ENCODE measurements at regions not wholly inside any gene's neighbourhood (a gene's known extent, or its start where the extent isn't known, plus 50 kb on each side); places are given as distances from the start of the nearest gene placed in this dataset.
"Not testable (repeated sequence)": the region's sequence is repeated elsewhere in the genome, so short reads cannot be mapped to it uniquely, and the experiment has no call there.

GRCh38 chr10:80697926-80698325, 160.2 kb downstream of the SH2D4B start:
- Histone ChIP-seq H3K27ac (no peak overlapping the region), H3K4me3 (no peak overlapping the region)

- no peak overlapping the region for H3K4me3 ChIP-seq
Observed at GRCh38 chr10:80699602-80700039, 161.9 kb downstream of the SH2D4B start.

GRCh38 chr10:80700252-80700651, 162.6 kb downstream of the SH2D4B start:
- Histone ChIP-seq H3K4me3 (no peak overlapping the region), H3K27ac (no peak overlapping the region)

More at GRCh38 chr10:80699602-80700039, 161.9 kb downstream of the SH2D4B start:
- H3K27ac ChIP-seq = no peak overlapping the region

GRCh38 chr10:80700760-80701444, 163.2 kb downstream of the SH2D4B start:
- Histone ChIP-seq H3K4me3 (no peak overlapping the region), H3K27ac (no peak overlapping the region)

- H3K4me3 ChIP-seq = no peak overlapping the region
- no peak overlapping the region for H3K27ac ChIP-seq
Observed at GRCh38 chr10:80701706-80702105, 164.0 kb downstream of the SH2D4B start.

GRCh38 chr10:80702143-80702542, 164.4 kb downstream of the SH2D4B start:
- no peak overlapping the region for H3K4me3 ChIP-seq
- no peak overlapping the region for H3K27ac ChIP-seq

GRCh38 chr10:80705899-80706298, 168.2 kb downstream of the SH2D4B start:
- Histone ChIP-seq H3K27ac (no peak overlapping the region), H3K4me3 (no peak overlapping the region)

- no peak overlapping the region for H3K4me3 ChIP-seq
- H3K27ac ChIP-seq = no peak overlapping the region
Observed at GRCh38 chr10:80708185-80708584, 170.5 kb downstream of the SH2D4B start.

GRCh38 chr10:80708808-80709207, 171.1 kb downstream of the SH2D4B start:
- no peak overlapping the region for H3K4me3 ChIP-seq
- H3K27ac ChIP-seq = no peak overlapping the region

GRCh38 chr10:80709866-80710265, 172.2 kb downstream of the SH2D4B start:
- no peak overlapping the region for H3K4me3 ChIP-seq
- H3K27ac ChIP-seq = no peak overlapping the region

GRCh38 chr10:80713398-80713928, 175.8 kb downstream of the SH2D4B start:
- Histone ChIP-seq H3K27ac (no peak overlapping the region), H3K4me3 (no peak overlapping the region)

GRCh38 chr10:80714566-80714965, 176.9 kb downstream of the SH2D4B start:
- Histone ChIP-seq H3K4me3 (no peak overlapping the region), H3K27ac (no peak overlapping the region)

- no peak overlapping the region for H3K27ac ChIP-seq
- no peak overlapping the region for H3K4me3 ChIP-seq
Observed at GRCh38 chr10:80718024-80718423, 180.3 kb downstream of the SH2D4B start.

GRCh38 chr10:80719935-80720334, 182.2 kb downstream of the SH2D4B start:
- Histone ChIP-seq H3K4me3 (no peak overlapping the region), H3K27ac (no peak overlapping the region)

- H3K4me3 ChIP-seq = no peak overlapping the region
- no peak overlapping the region for H3K27ac ChIP-seq
Observed at GRCh38 chr10:80720549-80720948, 182.8 kb downstream of the SH2D4B start.

- H3K27ac ChIP-seq, H3K4me3 ChIP-seq: not testable (repeated sequence)
Observed at GRCh38 chr10:80728354-80728753, 190.7 kb downstream of the SH2D4B start.

GRCh38 chr10:80729896-80730295, 192.2 kb downstream of the SH2D4B start:
- no peak overlapping the region for H3K27ac ChIP-seq

GRCh38 chr10:80730522-80730921, 192.8 kb downstream of the SH2D4B start:
- Histone ChIP-seq H3K27ac (no peak overlapping the region), H3K4me3 (no peak overlapping the region)

More at GRCh38 chr10:80729896-80730295, 192.2 kb downstream of the SH2D4B start:
- no peak overlapping the region for H3K4me3 ChIP-seq

GRCh38 chr10:80734589-80734988, 196.9 kb downstream of the SH2D4B start:
- Histone ChIP-seq H3K4me3 (no peak overlapping the region), H3K27ac (no peak overlapping the region)

- Histone ChIP-seq H3K4me3 (no peak overlapping the region), H3K27ac (no peak overlapping the region)
Observed at GRCh38 chr10:80737209-80737608, 199.5 kb downstream of the SH2D4B start.

GRCh38 chr10:80739328-80739727, 201.6 kb downstream of the SH2D4B start:
- Histone ChIP-seq H3K4me3 (no peak overlapping the region), H3K27ac (no peak overlapping the region)

All from skin epidermis (tissue), 12 donors.